HG03196 (cell line): ENCODE measurements at regions not wholly inside any gene's neighbourhood (a gene's known extent, or its start where the extent isn't known, plus 50 kb on each side); places are given as distances from the start of the nearest gene placed in this dataset.
"Not testable (repeated sequence)": the region's sequence is repeated elsewhere in the genome, so short reads cannot be mapped to it uniquely, and the experiment has no call there.

Experiments used
- ATAC-seq: cut with Tn5 transposase; IDR thresholded peaks from one replicate; pipeline ENCODE4 v1.9.1; 2021; ENCODE audit not compliant: unreplicated experiment

GRCh38 chr5:36739751-36740221 lies 133.4 kb downstream of the SLC1A3 start:
- ATAC-seq = peak; percentile 64

GRCh38 chr5:36740259-36740898 lies 134.0 kb downstream of the SLC1A3 start:
- no peak for ATAC-seq

GRCh38 chr5:36741128-36741527 lies 134.7 kb downstream of the SLC1A3 start:
- no peak for ATAC-seq

- ATAC-seq = peak; percentile 8
Measured at GRCh38 chr5:36743891-36744772, 132.4 kb upstream of the NIPBL start.

GRCh38 chr5:36744773-36745589 lies 131.6 kb upstream of the NIPBL start:
- ATAC-seq = peak; percentile 69

- ATAC-seq = not testable (repeated sequence)
Measured at GRCh38 chr5:36747794-36748193, 128.8 kb upstream of the NIPBL start.

- ATAC-seq = no peak
Measured at GRCh38 chr5:36751886-36752285, 124.7 kb upstream of the NIPBL start.

- ATAC-seq = no peak
Measured at GRCh38 chr5:36755342-36755741, 121.2 kb upstream of the NIPBL start.

GRCh38 chr5:36755920-36756488 lies 120.6 kb upstream of the NIPBL start:
- no peak for ATAC-seq

GRCh38 chr5:36756848-36757247 lies 119.7 kb upstream of the NIPBL start:
- no peak for ATAC-seq

GRCh38 chr5:36759117-36759516 lies 117.5 kb upstream of the NIPBL start:
- no peak for ATAC-seq

- ATAC-seq = no peak
Measured at GRCh38 chr5:36763454-36763853, 113.1 kb upstream of the NIPBL start.

- ATAC-seq = no peak
Measured at GRCh38 chr5:36765876-36766275, 110.7 kb upstream of the NIPBL start.

- ATAC-seq = no peak
Measured at GRCh38 chr5:36766981-36767380, 109.6 kb upstream of the NIPBL start.

- ATAC-seq = no peak
Measured at GRCh38 chr5:36768450-36768849, 108.1 kb upstream of the NIPBL start.

- no peak for ATAC-seq
Measured at GRCh38 chr5:36769129-36769770, 107.3 kb upstream of the NIPBL start.

- no peak for ATAC-seq
Measured at GRCh38 chr5:36770125-36770524, 106.4 kb upstream of the NIPBL start.

- ATAC-seq = no peak
Measured at GRCh38 chr5:36772276-36773140, 104.1 kb upstream of the NIPBL start.

GRCh38 chr5:36777105-36777757 lies 99.3 kb upstream of the NIPBL start:
- ATAC-seq = no peak
